Endothelial cell of umbilical vein (primary cell): ENCODE measurements at regions not wholly inside any gene's neighbourhood (a gene's known extent, or its start where the extent isn't known, plus 50 kb on each side); places are given as distances from the start of the nearest gene placed in this dataset.

Experiments
- BruUV-seq: library from RNA; stranded (reverse); fragments of 400-500 nt; replicated peaks from 2 replicates; lab custom pipeline; 2021; lab: Mats Ljungman, UMichigan
- CTCF ChIA-PET: fragments of 300-600, 350-600 bp; sonication (Branson Sonifier 250); formaldehyde crosslinking; loops from one replicate; lab custom pipeline; 2021; ENCODE audit warnings: antibody characterized with exemption, inconsistent platforms; lab: Charles Lee
- POLR2A ChIA-PET: fragments of 300-600, 350-600 bp; sonication (Branson Sonifier 250); formaldehyde crosslinking; loops from one replicate; lab custom pipeline; 2021; ENCODE audit warnings: antibody characterized with exemption, inconsistent platforms; lab: Charles Lee
- DNase-seq: peaks from one replicate; pipeline ENCODE4 v3.0.0-alpha.2; 2011; ENCODE audit warnings: low read depth, low spot score
- FAIRE-seq: peaks from 2 replicates; lab custom pipeline; 2011; peaks lifted over from hg19 to GRCh38; lab: Jason Lieb, UNC
- H2AFZ ChIP-seq: 2 replicates; pipeline ENCODE4 v1.6.0; 2012; ENCODE audit warnings: low read depth, low read length, control low read depth, inconsistent platforms
- H3K27ac ChIP-seq: 2 replicates; pipeline ENCODE4 v1.5.1; 2011; ENCODE audit warnings: low read depth, mild to moderate bottlenecking, control low read depth, low read length, moderate library complexity; ENCODE audit not compliant: insufficient read depth
- H3K27me3 ChIP-seq, 2 experiments: 2 replicates each; pipeline versions ENCODE4 v1.6.0 to v1.6.1; 2011; ENCODE audit warnings: low read length in 2 of 2, mixed read lengths in 1 of 2; ENCODE audit not compliant: control insufficient read depth in 2 of 2, insufficient read depth in 2 of 2
- H3K36me3 ChIP-seq, 2 experiments: 2 replicates in 1 of 2; 3 replicates in 1 of 2; pipeline ENCODE4 v1.5.1; 2011; ENCODE audit warnings: low read length in 2 of 2, mild to moderate bottlenecking in 1 of 2, moderate library complexity in 1 of 2; ENCODE audit not compliant: control insufficient read depth in 2 of 2, insufficient read depth in 2 of 2; ENCODE audit errors: extremely low read depth in 1 of 2
- H3K4me1 ChIP-seq: 3 replicates; pipeline ENCODE4 v1.5.1; 2011; ENCODE audit warnings: mild to moderate bottlenecking, low read length; ENCODE audit not compliant: control insufficient read depth, insufficient read depth; ENCODE audit errors: extremely low read depth
- H3K4me2 ChIP-seq: 2 replicates; pipeline ENCODE4 v1.6.1; 2011; ENCODE audit warnings: low read length, control low read depth, mixed read lengths; ENCODE audit not compliant: insufficient read depth
- H3K4me3 ChIP-seq, 3 experiments: fragments of 200-600 bp in 1 of 3; sonication (generic), shearing (Covaris generic) in 1 of 3; replicated peaks in 1 of 3; 2 replicates each; pipeline ENCODE4 v1.5.1; 2011 to 2016; ENCODE audit warnings: control low read depth in 3 of 3, low read length in 3 of 3, mild to moderate bottlenecking in 2 of 3, inconsistent platforms in 1 of 3, low read depth in 1 of 3, moderate library complexity in 1 of 3; ENCODE audit not compliant: insufficient read depth in 1 of 3
- H3K79me2 ChIP-seq: 2 replicates; pipeline ENCODE4 v1.6.0; 2012; ENCODE audit warnings: low read length, inconsistent platforms; ENCODE audit not compliant: control insufficient read depth, insufficient read depth
- H3K9ac ChIP-seq: replicated peaks from 2 replicates; pipeline ENCODE3; 2011; ENCODE audit warnings: low read length, control low read depth; ENCODE audit not compliant: insufficient read depth; ENCODE audit errors: extremely low read depth
- H3K9me1 ChIP-seq: replicated peaks from 3 replicates; pipeline ENCODE4 v1.6.0; 2011; ENCODE audit warnings: mild to moderate bottlenecking, low read length; ENCODE audit not compliant: control insufficient read depth, insufficient read depth; ENCODE audit errors: extremely low read depth
- H3K9me3 ChIP-seq: replicated peaks from 2 replicates; pipeline ENCODE4 v1.5.1; 2012; ENCODE audit warnings: low read length, inconsistent platforms; ENCODE audit not compliant: control insufficient read depth, insufficient read depth
- H4K20me1 ChIP-seq: replicated peaks from 2 replicates; pipeline ENCODE3; 2011; ENCODE audit warnings: mild to moderate bottlenecking, low read length; ENCODE audit not compliant: control insufficient read depth, insufficient read depth; ENCODE audit errors: extremely low read depth
- CTCF ChIP-seq, 2 donors: IDR thresholded peaks; 1 replicate in 1 of 2; 2 replicates in 1 of 2; pipeline ENCODE4 v1.5.1; 2011; ENCODE audit warnings: low read length in 2 of 2, mild to moderate bottlenecking in 2 of 2, moderate library complexity in 2 of 2, control low read depth in 1 of 2, inconsistent platforms in 1 of 2, low read depth in 1 of 2; ENCODE audit not compliant: insufficient read depth in 1 of 2; ENCODE audit errors: extremely low read depth in 1 of 2
- EZH2 ChIP-seq: IDR thresholded peaks from 2 replicates; pipeline ENCODE4 v1.6.1; 2012; ENCODE audit warnings: borderline replicate concordance, low read depth, mild to moderate bottlenecking, moderate library complexity, low read length, inconsistent platforms; ENCODE audit not compliant: severe bottlenecking
- FOS ChIP-seq: IDR thresholded peaks from 2 replicates; pipeline ENCODE4 v1.6.1; 2011; ENCODE audit warnings: mild to moderate bottlenecking, low read length, moderate library complexity, borderline replicate concordance; ENCODE audit not compliant: insufficient read depth
- GATA2 ChIP-seq: IDR thresholded peaks from 2 replicates; pipeline ENCODE4 v1.7.0; 2011; ENCODE audit warnings: low read depth, mild to moderate bottlenecking, moderate library complexity, mixed read lengths, low read length; ENCODE audit not compliant: insufficient read length, insufficient read depth
- JUN ChIP-seq: IDR thresholded peaks from 2 replicates; pipeline ENCODE4 v1.6.1; 2011; ENCODE audit warnings: borderline replicate concordance, low read depth; ENCODE audit not compliant: insufficient read length, insufficient read depth
- MAX ChIP-seq: IDR thresholded peaks from 2 replicates; pipeline ENCODE4 v1.6.1; 2011; ENCODE audit not compliant: insufficient read depth, insufficient read length
- MYC ChIP-seq: IDR thresholded peaks from one replicate; pipeline ENCODE4 v1.6.1; 2011; ENCODE audit warnings: mild to moderate bottlenecking, low read depth, low read length
- POLR2A ChIP-seq: IDR thresholded peaks from 2 replicates; pipeline ENCODE4 v1.6.1; 2012; ENCODE audit warnings: low read depth, mild to moderate bottlenecking, control low read depth, low read length
- POLR2AphosphoS5 ChIP-seq: IDR thresholded peaks from 2 replicates; pipeline ENCODE4 v1.6.1; 2012; ENCODE audit warnings: low read depth, mild to moderate bottlenecking, control low read depth, low read length, moderate library complexity; ENCODE audit not compliant: insufficient read depth
- dilution Hi-C: fragments of 300-500 bp; cut with MboI; formaldehyde crosslinking; loops from one replicate; pipeline ENCODE4 v1.15.0; 2019; ENCODE audit warnings: low sequenced_read_pairs; ENCODE audit not compliant: extremely low pct_ligation_motif_present
- intact Hi-C: fragments of 100-400 bp; cut with micrococcal nuclease; formaldehyde crosslinking; loops from one replicate; pipeline ENCODE4 v1.10.0; 2022

- POLR2A ChIA-PET = no interaction called here
- DNase-seq = no peak
- intact Hi-C loops (no loop called here), dilution Hi-C loops (no loop called here)
- BruUV-seq = no TSS peak
- no peaks in the 10 kb centered on the region for H3K36me3 ChIP-seq
- no peaks in the 10 kb centered on the region for H3K79me2 ChIP-seq
- H3K9me3 ChIP-seq = no peaks in the 10 kb centered on the region
- CTCF ChIA-PET = no interaction called here
- no peak for FAIRE-seq
- no peak for TF ChIP-seq MAX
- no peak for TF ChIP-seq FOS
- TF ChIP-seq POLR2A = no peak
- no peak for TF ChIP-seq GATA2
- TF ChIP-seq POLR2AphosphoS5 = no peak
- no peak for TF ChIP-seq MYC
- no peak for TF ChIP-seq EZH2
- no peak for TF ChIP-seq JUN
- no peak for TF ChIP-seq CTCF (IDR thresholded peaks at IDR 0.05; ENCODE audit: extremely low read depth in 1 of 2, insufficient read depth in 1 of 2, low read depth in 1 of 2, low read length in 2 of 2)
- no peak overlapping the region for H3K27ac ChIP-seq
- H3K4me1 ChIP-seq = no peaks in the 10 kb centered on the region
- no peak overlapping the region for H2AFZ ChIP-seq
- no peak overlapping the region for H3K9ac ChIP-seq
- H3K9me1 ChIP-seq = no peaks in the 10 kb centered on the region
- no peaks in the 10 kb centered on the region for H3K27me3 ChIP-seq
- H3K4me2 ChIP-seq = no peak overlapping the region
- H4K20me1 ChIP-seq = no peaks in the 10 kb centered on the region
- no peak overlapping the region for H3K4me3 ChIP-seq
Measured at GRCh38 chr1:36583080-36583479, 100.4 kb upstream of the CSF3R start.
